GM13976 (cell line): ENCODE measurements at regions not wholly inside any gene's neighbourhood (a gene's known extent, or its start where the extent isn't known, plus 50 kb on each side); places are given as distances from the start of the nearest gene placed in this dataset.

Experiments used
- DNase-seq: peaks from one replicate; pipeline ENCODE4 v3.0.0; 2012; ENCODE audit warnings: low spot score
- in situ Hi-C: fragments of 300-500 bp; cut with MboI; formaldehyde crosslinking; loops from one replicate; pipeline ENCODE4 v1.12.0; 2022; ENCODE audit warnings: low sequenced_read_pairs, mixed read lengths, inconsistent platforms; ENCODE audit not compliant: unreplicated experiment
- TF ChIP-seq, protein P1 (sequence below): IDR thresholded peaks from 2 replicates; pipeline ENCODE4 v1.5.1; 2012; ENCODE audit warnings: borderline replicate concordance, mild to moderate bottlenecking; ENCODE audit not compliant: insufficient read depth; ENCODE audit errors: extremely low read depth, missing control alignments, control extremely low read depth

DNA sequence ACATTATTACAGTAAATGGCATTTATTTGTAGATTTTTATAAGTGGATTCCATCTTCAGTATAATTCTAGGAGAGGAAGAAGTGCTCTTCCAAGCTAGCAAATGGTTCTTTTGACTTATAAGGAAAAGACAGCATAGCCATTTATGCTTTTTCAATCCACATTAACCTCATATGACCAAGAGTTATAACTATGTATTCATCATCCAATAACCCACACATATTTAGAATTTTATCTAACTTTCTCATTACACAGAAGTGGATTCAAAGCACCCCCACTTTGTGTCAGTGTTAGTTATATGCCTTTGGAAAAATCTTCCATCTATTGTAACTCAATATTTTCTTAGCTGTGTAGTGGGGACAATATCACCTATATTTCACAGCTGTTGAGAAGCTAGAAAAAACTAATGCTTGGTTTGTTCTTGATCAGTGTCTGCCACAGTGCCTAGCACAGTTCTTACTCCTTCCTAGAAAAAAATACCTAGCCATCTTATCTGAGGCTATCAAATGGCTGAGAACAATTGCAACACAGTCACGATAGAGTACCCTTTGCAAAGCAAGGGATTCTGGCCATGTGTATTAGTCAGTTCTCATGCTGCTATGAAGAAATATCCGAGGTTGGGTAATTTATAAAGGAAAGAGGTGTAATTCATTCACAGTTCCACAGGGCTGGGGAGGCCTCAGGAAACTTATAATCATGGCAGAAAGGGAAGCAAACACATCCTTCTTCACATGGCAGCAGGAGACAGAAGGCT lies 986.3 kb downstream of the TFAP2A start:
- in situ Hi-C loops, result no loop called here
- no peak for DNase-seq
- TF ChIP-seq, protein P1, sequence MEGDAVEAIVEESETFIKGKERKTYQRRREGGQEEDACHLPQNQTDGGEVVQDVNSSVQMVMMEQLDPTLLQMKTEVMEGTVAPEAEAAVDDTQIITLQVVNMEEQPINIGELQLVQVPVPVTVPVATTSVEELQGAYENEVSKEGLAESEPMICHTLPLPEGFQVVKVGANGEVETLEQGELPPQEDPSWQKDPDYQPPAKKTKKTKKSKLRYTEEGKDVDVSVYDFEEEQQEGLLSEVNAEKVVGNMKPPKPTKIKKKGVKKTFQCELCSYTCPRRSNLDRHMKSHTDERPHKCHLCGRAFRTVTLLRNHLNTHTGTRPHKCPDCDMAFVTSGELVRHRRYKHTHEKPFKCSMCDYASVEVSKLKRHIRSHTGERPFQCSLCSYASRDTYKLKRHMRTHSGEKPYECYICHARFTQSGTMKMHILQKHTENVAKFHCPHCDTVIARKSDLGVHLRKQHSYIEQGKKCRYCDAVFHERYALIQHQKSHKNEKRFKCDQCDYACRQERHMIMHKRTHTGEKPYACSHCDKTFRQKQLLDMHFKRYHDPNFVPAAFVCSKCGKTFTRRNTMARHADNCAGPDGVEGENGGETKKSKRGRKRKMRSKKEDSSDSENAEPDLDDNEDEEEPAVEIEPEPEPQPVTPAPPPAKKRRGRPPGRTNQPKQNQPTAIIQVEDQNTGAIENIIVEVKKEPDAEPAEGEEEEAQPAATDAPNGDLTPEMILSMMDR, result no peak

DNA sequence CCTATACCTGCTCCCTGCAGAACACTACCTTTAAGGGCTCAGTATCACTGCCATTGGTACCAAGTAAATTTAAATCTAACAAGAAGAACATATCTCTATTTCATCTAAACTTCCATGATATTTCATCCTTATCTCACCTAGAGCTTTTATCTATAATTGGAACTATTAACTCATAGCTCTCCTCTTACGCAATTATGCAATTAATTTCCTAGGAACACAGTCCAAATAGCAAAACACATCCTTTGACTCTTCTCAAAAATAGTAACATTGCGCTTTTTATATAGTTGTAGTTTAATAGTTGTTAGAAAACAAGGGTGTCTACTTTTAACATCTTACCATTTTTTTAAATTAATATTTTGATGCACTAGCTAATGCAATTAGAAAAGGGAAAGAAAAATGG lies 986.8 kb upstream of the SLC35B3 start:
- DNase-seq, result no peak
- in situ Hi-C loops, result no loop called here
- TF ChIP-seq, protein P1, result no peak

DNA sequence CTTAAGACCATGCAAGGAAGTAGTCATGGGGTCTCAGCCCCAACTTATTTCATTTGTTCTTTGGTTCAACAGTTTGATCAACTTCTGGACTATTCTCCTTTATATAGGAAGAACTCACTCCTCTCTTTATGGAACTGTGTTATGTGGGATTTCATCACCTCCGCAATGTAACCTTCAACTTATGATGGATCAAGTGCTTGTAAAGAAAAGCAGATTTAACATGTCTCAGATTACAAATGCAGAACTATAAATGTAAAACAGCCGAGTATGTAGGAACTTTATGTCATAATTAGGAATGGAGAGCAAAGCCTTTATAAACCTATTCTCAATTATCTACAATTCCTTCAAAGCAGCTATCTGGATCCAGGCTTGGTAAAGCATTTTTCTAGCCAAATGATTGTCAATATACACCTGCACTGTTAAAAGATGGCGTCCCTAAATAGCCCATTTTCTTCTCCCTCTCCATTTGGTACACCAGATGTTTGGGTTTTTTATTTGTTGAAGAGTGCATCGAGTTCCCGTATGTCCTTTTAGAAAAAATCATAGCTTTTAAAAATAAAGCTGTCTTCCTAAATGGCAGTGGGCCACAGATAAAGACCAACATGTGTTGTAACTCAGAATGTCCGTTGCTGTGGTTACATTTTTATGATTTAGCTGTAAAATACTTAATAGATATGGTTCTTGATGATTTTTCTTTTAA lies 985.1 kb upstream of the SLC35B3 start:
- DNase-seq, result no peak
- TF ChIP-seq, protein P1, result no peak
- in situ Hi-C loops, result no loop called here

DNA sequence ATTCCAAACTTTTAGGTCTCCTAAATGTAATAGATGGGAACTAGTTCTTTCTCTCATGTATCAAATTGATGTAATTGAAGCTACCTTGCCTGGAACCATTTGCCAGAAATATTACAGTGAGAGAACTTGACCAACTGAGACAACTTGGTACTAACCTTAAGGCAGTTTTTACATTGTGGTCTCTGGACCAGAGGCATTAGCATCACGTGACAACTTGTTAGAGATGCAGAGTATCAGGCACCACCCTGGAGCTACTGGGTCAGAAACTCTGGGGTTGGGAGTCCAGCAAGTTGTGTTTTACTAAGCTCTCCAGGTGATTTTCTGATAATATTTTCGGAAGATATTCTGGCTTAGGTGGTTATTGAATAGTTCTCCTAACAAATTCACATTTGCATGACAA lies 982.1 kb upstream of the SLC35B3 start:
- TF ChIP-seq, protein P1, result no peak
- in situ Hi-C loops, result no loop called here
- no peak for DNase-seq

DNA sequence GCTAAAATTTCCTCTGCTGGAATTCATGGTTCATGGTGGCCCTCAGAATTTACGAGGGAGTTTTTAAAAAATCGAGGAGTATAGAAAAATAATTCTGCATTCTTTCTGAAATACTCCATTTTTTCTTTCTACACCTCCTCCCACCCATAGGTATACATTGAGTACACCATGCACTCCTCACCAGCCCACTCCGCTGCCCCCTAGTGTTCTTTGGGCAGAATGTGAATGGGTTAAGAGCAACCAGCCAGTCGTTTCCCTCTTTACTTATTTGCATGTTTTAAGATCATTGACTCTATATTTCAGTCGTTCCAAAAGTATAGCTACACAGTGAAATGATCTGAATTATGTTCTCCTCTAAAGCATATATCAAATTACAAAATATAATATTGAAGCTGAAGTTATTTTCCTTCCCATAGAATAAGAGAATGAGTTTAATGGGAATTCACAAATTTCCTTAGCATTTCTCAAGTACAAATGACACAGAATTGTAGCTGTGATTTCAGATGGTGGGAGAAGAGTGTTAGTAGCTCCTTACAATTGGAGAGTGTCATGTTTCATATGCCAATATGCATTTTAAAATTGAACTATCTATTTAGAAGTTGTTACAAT lies 977.7 kb upstream of the SLC35B3 start:
- DNase-seq, result peak; percentile 27
- in situ Hi-C loops, result no loop called here
- TF ChIP-seq, protein P1, result peak; percentile 53

DNA sequence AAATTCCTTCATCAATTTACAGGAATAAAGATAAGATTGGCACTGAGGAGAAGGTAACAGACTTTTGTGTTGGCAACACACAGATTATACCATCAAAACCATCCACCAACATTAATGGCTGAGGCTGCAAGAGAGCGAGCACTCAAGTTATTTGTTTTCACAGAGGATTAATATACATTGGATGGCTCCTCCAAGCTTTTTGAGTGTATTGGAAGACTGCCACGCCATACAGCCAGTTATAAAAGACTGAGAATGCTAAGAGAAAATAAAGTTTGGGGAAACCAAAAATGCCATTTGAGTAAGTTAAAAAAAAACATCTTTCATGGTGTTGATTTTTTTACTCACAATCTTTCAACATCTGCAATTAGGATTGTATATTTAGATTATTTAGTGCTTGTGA lies 973.8 kb upstream of the SLC35B3 start:
- TF ChIP-seq, protein P1, result no peak
- DNase-seq, result no peak
- in situ Hi-C loops, result no loop called here
